SK-N-MC (cell line): ENCODE measurements at regions not wholly inside any gene's neighbourhood (a gene's known extent, or its start where the extent isn't known, plus 50 kb on each side); places are given as distances from the start of the nearest gene placed in this dataset.

Experiments used
- EZH2 ChIP-seq: fragments of 200-600 bp; sonication (generic); IDR thresholded peaks from one replicate; pipeline ENCODE4 v1.6.1; 2017; ENCODE audit warnings: antibody characterized with exemption
- FOXP2 ChIP-seq: optimal IDR thresholded peaks from 2 replicates; pipeline ENCODE3; 2011; ENCODE audit warnings: mild to moderate bottlenecking, moderate library complexity; ENCODE audit not compliant: insufficient read depth; ENCODE audit errors: extremely low read length, control extremely low read depth
- POLR2AphosphoS5 ChIP-seq: IDR thresholded peaks from 2 replicates; pipeline ENCODE4 v1.6.1; 2012; ENCODE audit warnings: mild to moderate bottlenecking, low read depth, low read length, borderline replicate concordance

DNA sequence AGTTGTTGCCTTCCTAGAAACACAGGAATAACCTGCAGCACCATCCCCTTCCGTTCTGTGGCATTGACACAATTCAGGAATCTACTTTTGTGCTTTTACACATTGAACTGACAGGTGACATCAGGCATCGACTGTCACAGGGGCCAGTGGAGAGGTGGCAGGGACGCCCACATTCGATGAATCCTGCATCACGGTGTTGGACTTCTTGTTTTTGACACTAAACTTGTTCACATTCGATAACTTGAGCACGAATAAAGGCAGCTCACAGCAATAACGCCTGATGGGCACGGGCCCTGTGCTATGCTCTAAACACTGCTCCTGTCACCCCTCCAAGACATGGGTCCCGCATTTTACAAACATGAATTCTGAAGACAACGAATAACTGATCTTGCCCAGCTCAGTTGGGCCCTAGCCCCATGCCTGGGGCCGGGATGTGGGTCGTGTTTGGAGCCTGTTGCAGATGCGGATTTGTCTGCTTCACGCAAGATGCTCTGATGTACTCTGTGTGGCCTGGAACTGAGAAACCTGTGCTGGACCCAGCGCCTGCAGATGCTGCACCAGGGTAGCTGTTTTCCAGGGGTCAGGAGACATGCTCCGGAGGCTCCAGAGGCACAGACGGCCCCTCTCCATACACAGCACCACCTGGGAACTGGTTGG is 75.7 kb downstream of the TTLL2 start:
- TF ChIP-seq EZH2, result no peak
- TF ChIP-seq POLR2AphosphoS5, result no peak
- no peak for TF ChIP-seq FOXP2
